HG03064 (cell line): ENCODE measurements at regions not wholly inside any gene's neighbourhood (a gene's known extent, or its start where the extent isn't known, plus 50 kb on each side); places are given as distances from the start of the nearest gene placed in this dataset.
"Not testable (repeated sequence)": the region's sequence is repeated elsewhere in the genome, so short reads cannot be mapped to it uniquely, and the experiment has no call there.

Experiments
- ATAC-seq: cut with Tn5 transposase; IDR thresholded peaks from one replicate; pipeline ENCODE4 v1.9.1; 2021; ENCODE audit warnings: low read depth; ENCODE audit not compliant: unreplicated experiment

DNA sequence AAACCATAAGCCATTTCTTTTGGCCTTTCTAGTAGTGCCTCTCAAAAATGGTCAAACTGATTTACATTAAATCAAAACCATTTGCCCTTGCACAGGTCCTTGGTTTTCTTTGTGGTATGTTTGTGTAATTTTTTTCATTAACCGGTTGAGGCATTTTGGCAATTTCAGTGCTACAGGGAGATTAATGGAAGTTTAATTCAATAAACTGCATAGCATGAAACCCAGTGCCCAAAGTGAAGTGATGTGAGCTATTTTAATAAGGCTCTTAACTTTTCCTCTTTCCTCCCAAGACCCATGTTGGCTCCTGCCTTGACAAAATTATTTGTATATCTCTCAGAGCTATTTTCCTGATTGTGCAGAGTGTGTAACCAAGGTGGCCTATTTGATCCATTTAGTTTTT, 326.2 kb upstream of the SEMA6A start:
- no peak for ATAC-seq

DNA sequence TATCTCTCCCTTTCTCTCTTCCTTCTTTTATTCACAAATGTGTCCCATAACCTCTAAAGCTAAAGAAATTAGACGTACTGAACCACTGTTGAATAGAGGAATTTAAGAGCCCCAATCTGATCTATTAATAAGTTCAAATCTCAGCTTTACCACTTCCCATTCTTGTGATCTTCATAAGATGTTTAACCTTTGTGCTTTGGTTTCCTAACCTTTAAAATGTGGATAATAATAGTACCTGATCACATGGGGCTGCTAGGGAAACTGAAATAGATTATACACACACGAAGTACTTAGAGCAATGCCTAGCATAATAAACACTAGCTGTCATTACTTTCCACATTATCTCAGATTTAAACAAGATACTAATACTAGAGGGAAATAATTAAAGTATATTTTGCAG, 324.3 kb upstream of the SEMA6A start:
- no peak for ATAC-seq

DNA sequence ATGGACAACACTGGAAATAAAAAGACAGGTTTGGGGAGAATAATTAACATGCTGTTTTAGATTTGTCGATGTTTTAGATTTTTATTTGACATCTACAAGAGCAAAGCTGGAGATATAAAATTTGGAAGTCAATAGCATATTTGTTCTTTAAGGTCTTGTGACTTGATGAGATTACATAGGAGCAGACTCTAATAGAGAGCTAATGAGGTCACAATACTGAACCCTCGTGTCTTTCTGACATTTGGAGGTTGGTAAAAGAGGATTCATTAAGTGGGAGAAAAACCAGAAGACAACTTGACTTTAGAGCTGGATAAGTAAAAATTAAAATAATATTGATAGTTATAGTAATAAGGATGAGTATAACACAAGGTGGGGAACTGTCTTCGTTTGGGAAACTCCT, 322.7 kb upstream of the SEMA6A start:
- ATAC-seq = no peak

DNA sequence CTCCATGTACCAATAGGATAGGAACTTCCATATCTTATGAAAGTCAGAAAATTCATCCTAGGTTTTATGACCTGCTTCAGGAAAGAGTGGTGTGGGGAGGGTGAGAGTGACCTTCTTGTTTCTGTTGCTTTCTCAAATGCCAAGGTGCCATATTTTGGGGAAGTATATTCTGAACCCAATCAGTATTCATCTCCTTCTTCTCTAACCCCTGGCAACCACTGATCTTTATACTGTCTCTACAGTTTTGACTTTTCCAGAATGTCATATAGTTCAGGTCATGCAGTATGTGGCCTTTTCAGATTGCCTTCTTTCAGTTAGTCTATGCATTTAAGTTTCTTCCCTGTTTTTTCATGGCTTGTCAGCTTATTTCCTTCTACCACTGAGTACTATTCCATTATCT, 321.4 kb upstream of the SEMA6A start:
- no peak for ATAC-seq

DNA sequence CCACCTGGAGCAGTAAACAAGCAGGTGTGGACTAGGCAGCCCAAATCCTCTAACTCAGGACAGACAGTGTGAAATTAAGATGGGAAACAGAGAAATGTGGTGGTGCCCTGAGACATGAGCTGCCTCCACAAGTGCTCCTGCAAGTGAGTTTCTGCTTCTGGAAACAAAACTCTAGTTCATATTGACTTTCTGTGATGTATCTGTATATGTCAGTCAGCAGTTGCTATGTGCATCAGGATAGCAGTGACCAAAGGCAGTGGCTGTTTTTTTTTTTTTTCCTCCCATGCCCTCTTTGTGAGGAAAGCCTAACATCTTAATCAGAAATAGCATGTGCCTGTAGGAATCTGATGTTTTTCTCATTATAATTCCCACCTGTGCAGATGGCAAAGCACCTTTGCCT, 318.4 kb upstream of the SEMA6A start:
- no peak for ATAC-seq

DNA sequence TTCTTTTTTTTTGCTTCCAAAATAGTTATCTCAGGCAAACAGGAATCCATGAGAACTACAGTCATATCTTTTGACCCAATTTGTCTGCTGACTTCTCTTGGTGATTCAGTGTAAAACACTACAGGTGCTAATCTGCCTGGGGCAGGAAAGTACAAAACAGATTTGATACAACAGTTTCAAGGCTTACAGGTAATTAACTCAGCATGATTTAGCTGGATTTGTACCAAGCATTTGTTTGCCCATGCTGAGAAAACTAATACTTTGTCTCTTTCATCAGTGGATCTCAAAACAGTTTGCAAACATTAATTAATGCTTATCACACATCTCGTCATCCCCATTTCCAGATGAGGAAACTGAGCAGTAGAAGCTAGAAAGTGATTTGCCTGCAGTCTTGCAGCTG, 312.5 kb upstream of the SEMA6A start:
- ATAC-seq = no peak

DNA sequence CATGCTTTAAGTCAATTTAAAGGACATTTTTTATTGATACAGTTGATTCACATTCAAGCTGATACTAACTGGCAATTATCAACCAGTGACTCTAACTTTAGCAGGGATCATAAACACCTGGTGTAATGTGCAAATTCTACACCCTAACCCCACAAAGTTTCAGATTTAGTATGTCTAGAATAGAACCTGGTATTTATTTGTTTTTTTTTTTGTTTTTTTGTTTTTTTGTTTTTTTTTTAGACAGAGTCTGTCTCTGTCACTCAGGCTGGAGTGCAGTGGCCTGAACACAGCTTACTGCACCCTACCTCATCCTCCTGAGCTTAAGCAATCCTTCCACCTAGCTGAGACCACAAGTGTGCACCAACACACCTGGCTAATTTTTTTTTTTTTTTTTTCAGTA, 311.2 kb upstream of the SEMA6A start:
- peak; percentile 86 for ATAC-seq

DNA sequence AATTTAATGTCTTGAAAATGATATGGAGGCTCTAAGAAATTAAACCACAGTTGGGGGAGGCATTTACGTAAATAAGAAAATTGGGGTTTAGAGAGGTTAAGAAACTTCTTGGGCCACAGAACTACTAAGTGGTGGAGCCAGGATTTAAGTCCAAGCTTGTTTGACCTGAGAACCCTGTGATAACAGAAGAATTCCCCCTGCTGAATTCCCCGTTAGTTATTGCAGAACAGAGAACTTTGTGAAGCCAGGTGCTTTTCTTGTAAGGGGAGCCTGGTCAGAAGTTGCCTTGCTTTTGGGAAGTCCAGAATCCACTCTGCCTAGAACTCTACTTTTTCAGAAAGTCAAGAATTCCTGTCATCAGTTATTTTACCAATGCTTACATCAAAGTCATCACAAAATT, 309.3 kb upstream of the SEMA6A start:
- ATAC-seq = no peak

DNA sequence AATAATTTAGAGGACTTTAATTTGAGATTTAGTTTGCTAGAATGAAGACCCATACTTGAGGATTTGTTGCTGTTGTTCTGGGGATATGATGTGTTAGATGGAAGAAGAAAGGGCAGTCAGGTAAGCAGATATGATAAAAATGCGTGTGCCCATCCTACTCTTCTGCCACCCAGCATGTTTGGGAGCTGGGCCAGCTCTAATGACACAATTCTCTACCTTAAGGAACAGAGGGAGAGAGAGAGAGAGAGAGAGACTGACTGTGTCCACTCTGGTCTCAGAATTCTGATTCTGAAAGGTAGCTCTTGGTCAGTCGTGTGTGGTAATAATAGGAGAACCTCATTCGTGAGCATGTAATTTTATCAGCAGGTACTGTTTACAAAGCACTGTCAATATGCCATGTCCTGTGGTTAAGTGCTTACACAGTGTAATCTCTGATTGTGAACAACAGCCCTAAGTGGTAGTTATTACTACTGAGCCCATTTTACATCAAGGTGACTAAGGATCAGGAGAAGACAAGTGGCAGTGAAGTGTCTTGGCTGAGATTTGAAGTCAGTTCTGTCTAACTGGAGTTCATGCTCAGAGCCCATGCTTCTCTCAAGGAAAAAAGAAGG, 307.4 kb upstream of the SEMA6A start:
- ATAC-seq = no peak

DNA sequence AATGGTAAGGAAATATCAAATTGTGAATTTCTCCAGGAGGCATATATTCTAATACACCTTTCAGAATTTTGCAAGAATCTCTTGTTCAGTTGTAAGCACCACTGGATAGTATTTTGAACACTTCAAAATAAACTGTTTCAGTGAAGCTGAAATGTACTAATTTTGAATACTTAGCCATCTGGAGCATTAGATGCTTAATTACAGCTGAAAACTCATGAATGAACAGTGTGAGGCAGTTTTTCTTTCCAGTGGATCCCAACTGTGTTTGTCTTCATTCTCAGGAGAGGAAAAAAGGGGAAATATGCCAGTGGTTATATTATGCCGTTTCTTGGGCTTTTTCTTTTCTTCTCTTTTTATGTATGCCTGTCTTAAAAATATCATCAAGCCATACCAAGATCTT, 306.0 kb upstream of the SEMA6A start:
- ATAC-seq = no peak

DNA sequence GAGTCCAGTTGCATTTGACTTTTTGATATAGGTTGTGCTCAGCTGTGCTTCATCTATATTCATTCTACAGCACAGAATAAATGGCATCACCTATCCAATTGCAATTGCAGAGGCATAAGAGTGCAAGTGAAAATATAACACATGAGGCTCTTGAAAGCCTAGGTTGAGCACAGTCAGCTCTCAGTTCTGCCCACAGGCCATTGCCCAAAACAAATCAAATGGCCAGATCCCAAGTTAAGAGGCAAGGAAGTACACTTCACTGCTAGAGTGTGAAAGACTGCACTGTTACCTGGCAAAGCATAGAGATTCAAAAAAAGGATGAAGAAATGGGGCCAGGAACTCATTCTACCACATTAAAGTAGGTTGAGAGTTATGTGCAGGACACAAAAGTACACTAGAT, 305.5 kb upstream of the SEMA6A start:
- peak; percentile 92 for ATAC-seq

DNA sequence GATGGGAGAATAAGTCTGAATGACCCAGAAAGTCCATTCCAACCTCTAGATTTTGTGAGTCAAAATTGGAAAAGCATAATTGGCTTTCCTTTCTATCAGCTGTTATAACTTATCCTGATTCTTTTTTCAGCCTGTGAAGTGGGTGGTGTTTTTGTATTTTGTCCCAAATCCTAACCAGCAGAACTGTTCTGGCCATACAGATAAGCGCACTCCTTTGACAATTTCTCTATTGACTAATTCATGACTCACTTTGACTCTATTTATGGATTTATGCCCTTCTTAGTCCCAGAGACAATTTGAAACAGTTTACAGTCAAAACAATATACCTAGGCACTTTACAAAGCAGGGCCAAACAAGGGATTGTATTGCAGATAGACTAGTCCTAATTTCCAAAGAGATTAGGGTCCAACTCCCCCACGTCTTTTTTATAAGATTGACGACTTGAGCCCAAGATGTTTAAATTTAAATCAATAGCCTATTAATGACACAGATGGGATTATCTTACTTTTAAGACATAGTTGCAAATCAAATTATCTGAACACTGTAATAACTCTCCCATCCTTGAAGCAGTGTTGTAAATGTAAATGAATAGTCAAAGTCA, 301.7 kb upstream of the SEMA6A start:
- no peak for ATAC-seq

DNA sequence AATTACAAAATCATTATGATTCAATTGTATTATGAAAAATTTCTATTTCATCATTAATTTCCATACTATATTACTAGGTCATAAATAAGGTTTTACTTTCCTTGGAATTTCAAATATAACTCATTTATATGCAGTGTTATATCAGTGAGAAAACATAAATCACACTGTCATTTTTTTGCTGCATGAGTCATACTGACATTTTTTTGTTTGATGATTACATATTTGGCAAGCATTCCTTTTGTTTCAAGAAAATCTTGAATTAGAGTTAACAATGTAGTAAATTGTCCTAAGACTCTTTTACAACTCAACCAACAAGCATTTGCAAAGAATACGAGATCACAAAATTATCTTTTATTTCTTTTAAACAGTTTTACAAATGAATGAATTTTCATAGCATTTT, 298.4 kb upstream of the SEMA6A start:
- no peak for ATAC-seq

DNA sequence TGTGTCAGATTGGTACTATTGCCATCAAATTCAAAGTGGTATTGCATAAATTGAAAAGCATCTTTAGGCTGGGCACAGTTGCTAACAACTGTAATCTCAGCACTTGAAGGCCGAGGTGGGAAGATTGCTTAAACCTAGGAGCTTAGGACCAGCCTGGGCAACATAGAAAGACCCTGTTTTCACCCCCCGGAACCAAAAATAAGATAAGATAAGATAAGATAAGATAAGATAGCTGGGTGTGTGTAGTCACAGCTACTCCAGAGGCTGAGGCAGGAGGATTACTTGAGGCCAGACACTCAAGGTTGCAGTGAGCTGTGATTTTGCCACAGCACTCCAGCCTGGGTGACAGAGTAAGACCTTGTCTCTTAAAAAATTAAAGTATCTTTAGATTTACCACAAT, 297.9 kb upstream of the SEMA6A start:
- ATAC-seq = no peak

DNA sequence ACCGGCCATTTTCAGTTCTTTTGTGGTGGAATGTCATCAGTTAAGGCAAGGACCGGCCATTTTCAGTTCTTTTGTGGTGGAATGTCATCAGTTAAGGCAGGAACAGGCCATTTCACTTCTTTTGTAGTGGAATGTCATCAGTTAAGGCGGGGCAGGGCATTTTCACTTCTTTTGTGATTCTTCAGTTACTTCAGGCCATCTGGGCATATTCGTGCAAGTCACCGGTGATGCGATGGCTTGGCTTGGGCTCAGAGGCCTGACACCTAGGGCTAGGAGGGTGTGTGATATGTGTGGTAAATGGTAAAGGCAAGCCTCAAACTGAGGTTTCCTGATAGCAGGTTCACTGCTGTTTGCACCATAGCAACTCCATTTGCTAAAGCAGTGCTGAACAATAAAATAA, 293.2 kb upstream of the SEMA6A start:
- not testable (repeated sequence) for ATAC-seq

DNA sequence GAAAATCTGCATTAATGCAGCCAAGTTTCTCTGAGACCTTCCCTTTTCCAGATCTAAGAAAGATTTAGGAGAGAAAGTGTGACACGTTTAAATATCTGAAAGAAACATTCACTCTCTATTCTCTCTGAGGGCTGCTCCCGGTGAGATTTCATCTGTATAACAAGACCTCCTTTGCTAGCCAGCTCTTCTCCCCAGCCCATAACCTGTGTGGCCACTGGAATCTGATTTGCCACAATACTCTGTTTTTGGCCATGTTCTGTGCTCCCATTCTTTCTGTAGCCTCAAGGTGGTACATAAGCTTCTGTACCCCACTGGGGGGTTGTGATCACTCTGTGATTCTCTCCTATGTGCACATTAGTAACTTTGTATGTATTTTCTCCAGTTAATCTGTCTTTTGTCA, 291.0 kb upstream of the SEMA6A start:
- ATAC-seq = no peak

DNA sequence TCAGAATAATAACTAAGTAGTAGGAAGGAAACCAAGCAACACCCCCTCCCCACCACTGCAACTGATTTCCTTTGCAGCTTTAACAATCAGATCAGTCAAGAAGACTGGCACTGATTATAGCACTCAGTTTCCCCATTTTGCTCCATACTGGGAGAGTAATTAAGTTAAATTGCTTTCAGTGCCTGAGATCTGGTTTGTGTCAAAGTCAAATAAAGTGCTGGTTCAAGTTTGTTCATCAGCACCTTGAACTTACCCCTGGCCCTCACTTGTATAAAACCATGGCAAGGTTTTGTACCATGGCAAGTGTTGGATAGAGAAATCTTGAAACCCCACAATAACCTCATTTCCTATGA, 290.2 kb upstream of the SEMA6A start:
- ATAC-seq = no peak

DNA sequence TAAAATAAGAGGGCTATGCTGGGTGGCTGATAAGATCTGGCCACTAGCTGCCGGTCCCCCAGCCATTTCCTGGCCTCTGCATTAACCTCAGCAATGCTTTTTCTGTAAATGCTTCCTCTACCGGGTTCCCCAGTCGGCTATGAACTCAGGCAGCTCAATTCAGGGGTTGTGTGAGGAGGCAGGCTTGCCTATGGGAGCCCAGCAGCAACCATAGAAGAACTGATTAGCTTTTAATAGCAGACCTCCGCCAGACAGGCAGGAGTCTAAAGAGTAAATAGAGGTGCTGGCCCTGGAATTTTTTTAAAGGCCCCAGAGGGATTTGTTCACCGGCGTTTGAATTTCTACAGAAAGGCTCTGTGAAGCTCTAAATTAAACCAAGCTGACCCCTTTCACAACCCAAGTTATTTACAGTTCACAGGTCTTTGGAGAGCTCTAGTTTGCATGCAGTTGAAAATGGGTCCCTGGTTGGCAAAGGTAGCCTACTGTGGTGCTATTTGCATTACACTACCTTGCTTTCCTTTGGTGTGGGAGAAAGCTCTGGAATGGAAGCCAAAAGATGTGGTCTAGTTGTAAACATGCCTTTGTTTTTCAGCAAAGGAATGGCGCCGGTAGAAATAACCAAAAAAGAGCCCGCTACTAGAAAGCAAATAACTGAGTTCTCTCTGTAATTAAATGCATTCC, 289.7 kb upstream of the SEMA6A start:
- ATAC-seq = no peak

DNA sequence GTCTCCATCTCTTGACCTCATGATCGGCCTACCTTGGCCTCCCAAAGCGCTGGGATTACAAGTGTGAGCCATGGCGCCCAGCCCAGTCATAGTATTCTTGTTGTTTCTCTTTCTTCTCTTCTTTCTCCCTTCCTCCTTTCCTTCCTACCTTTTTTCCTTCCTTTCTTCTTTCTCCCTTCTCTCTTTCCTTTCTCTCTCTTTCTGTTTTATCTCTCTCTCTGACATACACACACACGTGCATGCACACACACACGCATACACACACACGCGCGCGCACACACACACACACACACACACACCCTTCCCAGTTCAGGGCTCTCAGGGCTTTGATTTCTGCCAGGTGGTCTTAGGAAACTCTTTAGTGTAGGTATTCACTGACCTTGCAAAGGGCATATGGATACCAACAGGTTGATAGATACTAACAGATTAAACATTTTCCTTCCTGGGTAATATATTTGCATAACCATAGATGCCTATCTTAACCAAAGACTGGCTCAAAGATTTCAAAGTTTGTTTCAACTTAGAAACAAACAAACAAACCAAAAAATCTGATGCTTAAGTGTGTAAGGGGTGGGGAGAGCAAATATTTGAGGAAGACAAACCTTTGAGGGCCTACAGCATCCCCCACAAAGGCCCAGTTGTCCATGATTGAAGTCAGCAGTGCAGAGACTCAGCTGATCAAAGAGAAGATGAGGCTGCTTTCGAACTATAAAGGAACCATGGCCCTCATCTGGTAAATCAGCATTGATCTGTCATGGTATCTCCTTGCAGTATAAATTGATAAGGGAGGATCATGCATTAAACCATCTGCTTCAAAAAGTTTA, 288.2 kb upstream of the SEMA6A start:
- no peak for ATAC-seq

DNA sequence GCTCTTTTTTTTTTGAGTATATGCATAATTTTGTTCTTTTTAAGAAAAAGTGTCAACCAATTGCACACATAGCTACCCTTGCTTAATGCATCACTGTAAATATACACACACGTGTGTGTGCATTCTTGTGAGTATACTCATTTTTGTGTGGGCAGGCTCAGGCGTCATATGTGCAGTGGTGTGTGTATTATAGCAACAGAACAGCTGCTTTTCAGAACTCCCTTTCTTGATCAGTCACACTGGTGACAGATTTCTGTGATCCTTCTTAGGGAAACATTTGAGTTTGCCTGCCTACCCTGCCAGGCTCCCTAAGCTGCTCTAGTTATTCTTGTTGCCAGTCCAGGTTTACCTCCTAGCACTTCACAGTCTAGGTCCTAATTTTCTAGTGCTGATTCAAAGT, 287.0 kb upstream of the SEMA6A start:
- no peak for ATAC-seq

DNA sequence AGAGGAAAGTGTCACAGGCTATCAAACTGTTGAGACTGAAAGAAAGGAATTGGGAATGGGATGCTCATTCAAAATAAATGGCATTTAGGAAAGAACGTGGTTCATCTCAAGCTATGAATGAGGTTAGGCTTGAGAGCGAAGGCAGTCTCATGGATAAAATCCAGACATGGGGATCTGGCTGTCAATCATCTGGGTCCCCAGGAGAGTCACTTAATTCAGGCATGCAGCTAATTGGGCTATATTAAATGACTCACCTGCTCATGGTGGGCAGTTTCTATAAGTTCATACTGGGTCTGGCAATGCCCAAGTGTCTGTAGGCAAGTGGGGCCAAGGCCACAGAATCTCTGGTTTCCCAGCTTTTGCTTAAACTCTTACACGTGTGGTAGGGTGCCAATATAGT, 286.5 kb upstream of the SEMA6A start:
- ATAC-seq = no peak
